ENCODE measurements at regions not wholly inside any gene's neighbourhood (a gene's known extent, or its start where the extent isn't known, plus 50 kb on each side); places are given as distances from the start of the nearest gene placed in this dataset.

- Histone ChIP-seq H3K9ac (ENCODE audit: low read depth in 1 of 2, low read length in 2 of 2) (no peak overlapping the region), H3K36me3 (ENCODE audit: control insufficient read depth in 4 of 4, insufficient read depth in 3 of 4, low read depth in 1 of 4, low read length in 3 of 4) (no peaks in the 10 kb centered on the region), H3K4me1 (ENCODE audit: control insufficient read depth in 4 of 4, insufficient read depth in 4 of 4, low read length in 3 of 4) (peaks cover 0 to 3% (median 2%) of the 10 kb centered on the region in 4 donors), H3K4me3 (ENCODE audit: low read depth in 1 of 3, low read length in 3 of 3) (no peak overlapping the region), H3K27me3 (ENCODE audit: control insufficient read depth in 4 of 4, insufficient read depth in 4 of 4, low read length in 3 of 4) (no peaks in the 10 kb centered on the region), H3K9me3 (ENCODE audit: control insufficient read depth in 4 of 4, low read length in 3 of 4) (no peaks in the 10 kb centered on the region), H3K27ac (ENCODE audit: low read depth in 1 of 2, low read length in 2 of 2) (no peak overlapping the region)
- 85% methylated on average over 11 of the region's 11 CpGs for WGBS
- TF ChIP-seq, protein P1, sequence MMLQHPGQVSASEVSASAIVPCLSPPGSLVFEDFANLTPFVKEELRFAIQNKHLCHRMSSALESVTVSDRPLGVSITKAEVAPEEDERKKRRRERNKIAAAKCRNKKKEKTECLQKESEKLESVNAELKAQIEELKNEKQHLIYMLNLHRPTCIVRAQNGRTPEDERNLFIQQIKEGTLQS (IDR thresholded peaks at IDR 0.05): no peak
- no peak for DNase-seq (ENCODE audit: low spot score)
Measured at GRCh38 chrX:150202641-150203247, 160.4 kb upstream of the MAMLD1 start.

DNA sequence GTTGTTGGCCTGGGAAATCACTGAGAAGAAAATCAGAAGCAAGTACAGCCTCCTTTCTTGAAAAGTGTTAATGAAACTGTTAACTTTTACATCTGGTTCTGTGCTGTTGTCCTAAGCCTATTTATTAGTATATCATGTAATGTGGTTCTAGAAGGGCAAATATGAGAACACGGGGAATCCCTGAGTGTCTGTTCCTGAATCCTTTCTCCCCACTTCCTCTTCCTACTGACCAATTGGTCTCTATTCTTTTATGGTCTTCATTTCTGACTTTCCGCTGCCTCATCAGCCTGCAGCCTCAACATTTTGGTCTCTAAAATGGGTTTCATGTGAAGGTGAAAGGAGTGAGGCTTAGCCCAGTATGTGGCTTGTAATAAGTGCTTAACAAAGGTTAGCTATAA is 159.9 kb upstream of the MAMLD1 start:
- TF ChIP-seq HNF4A (conservative IDR thresholded peaks at IDR 0.05) (no peak), FOXA2 (IDR thresholded peaks at IDR 0.05) (no peak), RAD21 (IDR thresholded peaks at IDR 0.05) (no peak), CTCF (IDR thresholded peaks at IDR 0.05; ENCODE audit: low read depth, low read length, missing input control) (no peak)
- Histone ChIP-seq H3K4me1 (ENCODE audit: control insufficient read depth in 4 of 4, insufficient read depth in 4 of 4, low read length in 3 of 4) (peaks cover 0 to 3% (median 2%) of the 10 kb centered on the region in 4 donors), H3K9ac (ENCODE audit: low read depth in 1 of 2, low read length in 2 of 2) (no peak overlapping the region), H3K9me3 (ENCODE audit: control insufficient read depth in 4 of 4, low read length in 3 of 4) (no peaks in the 10 kb centered on the region), H3K27me3 (ENCODE audit: control insufficient read depth in 4 of 4, insufficient read depth in 4 of 4, low read length in 3 of 4) (no peaks in the 10 kb centered on the region), H3K36me3 (ENCODE audit: control insufficient read depth in 4 of 4, insufficient read depth in 3 of 4, low read depth in 1 of 4, low read length in 3 of 4) (no peaks in the 10 kb centered on the region), H3K4me3 (ENCODE audit: low read depth in 1 of 3, low read length in 3 of 3) (no peak overlapping the region), H3K27ac (ENCODE audit: low read depth in 1 of 2, low read length in 2 of 2) (no peak overlapping the region)
- DNase-seq (ENCODE audit: low spot score): no peak
- WGBS: 84% methylated on average over 2 of the region's 2 CpGs

GRCh38 chrX:150205011-150205410 is 158.1 kb upstream of the MAMLD1 start:
- no peak overlapping the region for H3K9ac ChIP-seq (ENCODE audit: low read depth in 1 of 2, low read length in 2 of 2)
- 70% methylated on average over 2 of the region's 2 CpGs for WGBS
- no peak for DNase-seq (ENCODE audit: low spot score)

More at GRCh38 chrX:150205011-150205410, 158.1 kb upstream of the MAMLD1 start:
- TF ChIP-seq SP1 (IDR thresholded peaks at IDR 0.05) (peak; percentile 57), EGR1 (IDR thresholded peaks at IDR 0.05; ENCODE audit: low read depth in 2 of 2) (no peak), RXRA (IDR thresholded peaks at IDR 0.05) (peak; percentile 40 to 74), RAD21 (IDR thresholded peaks at IDR 0.05) (peak in 1 of 2 donors; percentile 44), HNF4A (conservative IDR thresholded peaks at IDR 0.05) (peak in 1 of 2 donors; percentile 41), CTCF (IDR thresholded peaks at IDR 0.05; ENCODE audit: low read depth, low read length, missing input control) (peak; percentile 1), HNF4G (IDR thresholded peaks at IDR 0.05) (no peak), FOXA1 (IDR thresholded peaks at IDR 0.05) (no peak), REST (IDR thresholded peaks at IDR 0.05) (no peak)
- Histone ChIP-seq H3K9me3 (ENCODE audit: control insufficient read depth in 4 of 4, low read length in 3 of 4) (no peaks in the 10 kb centered on the region), H3K4me3 (ENCODE audit: low read depth in 1 of 3, low read length in 3 of 3) (no peak overlapping the region), H3K27ac (ENCODE audit: low read depth in 1 of 2, low read length in 2 of 2) (no peak overlapping the region), H3K36me3 (ENCODE audit: control insufficient read depth in 4 of 4, insufficient read depth in 3 of 4, low read depth in 1 of 4, low read length in 3 of 4) (no peaks in the 10 kb centered on the region), H3K4me1 (ENCODE audit: control insufficient read depth in 4 of 4, insufficient read depth in 4 of 4, low read length in 3 of 4) (peaks cover 0 to 3% (median 2%) of the 10 kb centered on the region in 4 donors), H3K27me3 (ENCODE audit: control insufficient read depth in 4 of 4, insufficient read depth in 4 of 4, low read length in 3 of 4) (no peaks in the 10 kb centered on the region)
